GM10266 (cell line): ENCODE measurements at regions not wholly inside any gene's neighbourhood (a gene's known extent, or its start where the extent isn't known, plus 50 kb on each side); places are given as distances from the start of the nearest gene placed in this dataset.

Experiments used
- DNase-seq: peaks from one replicate; pipeline ENCODE4 v3.0.0; 2012; ENCODE audit errors: extremely low spot score
- TF ChIP-seq, protein P1 (sequence below): IDR thresholded peaks from 2 replicates; pipeline ENCODE4 v1.5.1; 2012; ENCODE audit warnings: mild to moderate bottlenecking, low read depth; ENCODE audit not compliant: control insufficient read depth, insufficient read depth; ENCODE audit errors: missing control alignments

DNA sequence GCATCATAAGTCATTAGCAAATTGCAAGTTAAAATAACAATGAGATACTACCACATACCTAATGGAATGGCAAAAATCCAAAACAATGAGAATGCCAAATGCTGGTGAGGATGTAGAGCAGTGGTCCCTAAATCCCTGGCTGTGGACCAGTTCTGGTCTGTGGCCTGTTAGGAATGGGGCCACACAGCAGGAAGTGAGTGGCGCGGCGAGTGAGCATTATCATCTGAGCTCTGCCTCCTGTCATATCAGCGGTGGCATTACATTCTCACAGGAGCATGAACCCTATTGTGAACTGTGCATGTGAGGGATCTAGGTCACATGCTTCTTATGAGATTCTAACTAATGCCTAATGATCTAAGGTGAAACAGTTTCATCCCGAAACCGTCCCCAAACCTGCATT is 1694.4 kb downstream of the EFNB2 start:
- TF ChIP-seq, protein P1, sequence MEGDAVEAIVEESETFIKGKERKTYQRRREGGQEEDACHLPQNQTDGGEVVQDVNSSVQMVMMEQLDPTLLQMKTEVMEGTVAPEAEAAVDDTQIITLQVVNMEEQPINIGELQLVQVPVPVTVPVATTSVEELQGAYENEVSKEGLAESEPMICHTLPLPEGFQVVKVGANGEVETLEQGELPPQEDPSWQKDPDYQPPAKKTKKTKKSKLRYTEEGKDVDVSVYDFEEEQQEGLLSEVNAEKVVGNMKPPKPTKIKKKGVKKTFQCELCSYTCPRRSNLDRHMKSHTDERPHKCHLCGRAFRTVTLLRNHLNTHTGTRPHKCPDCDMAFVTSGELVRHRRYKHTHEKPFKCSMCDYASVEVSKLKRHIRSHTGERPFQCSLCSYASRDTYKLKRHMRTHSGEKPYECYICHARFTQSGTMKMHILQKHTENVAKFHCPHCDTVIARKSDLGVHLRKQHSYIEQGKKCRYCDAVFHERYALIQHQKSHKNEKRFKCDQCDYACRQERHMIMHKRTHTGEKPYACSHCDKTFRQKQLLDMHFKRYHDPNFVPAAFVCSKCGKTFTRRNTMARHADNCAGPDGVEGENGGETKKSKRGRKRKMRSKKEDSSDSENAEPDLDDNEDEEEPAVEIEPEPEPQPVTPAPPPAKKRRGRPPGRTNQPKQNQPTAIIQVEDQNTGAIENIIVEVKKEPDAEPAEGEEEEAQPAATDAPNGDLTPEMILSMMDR: no peak
- no peak for DNase-seq

DNA sequence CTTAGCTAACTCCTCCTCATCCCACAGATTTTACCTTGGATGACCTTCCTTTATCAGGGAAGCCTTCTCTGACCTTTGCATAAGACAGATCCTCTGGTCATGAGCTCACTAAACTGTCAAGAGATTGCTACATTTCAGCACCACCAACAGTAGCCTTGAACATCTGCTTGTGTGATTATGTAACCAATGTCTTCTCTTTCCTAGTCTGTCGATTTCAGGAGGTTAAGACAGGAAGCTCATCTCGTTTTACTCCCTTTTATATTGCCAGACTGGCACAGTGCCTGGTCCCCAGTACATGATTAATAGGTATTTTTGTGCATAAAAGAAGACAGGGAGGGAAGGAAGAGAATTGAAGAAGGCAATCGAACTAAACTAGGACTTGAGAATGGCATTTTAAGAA is 1697.7 kb downstream of the EFNB2 start:
- no peak for DNase-seq
- TF ChIP-seq, protein P1: no peak

DNA sequence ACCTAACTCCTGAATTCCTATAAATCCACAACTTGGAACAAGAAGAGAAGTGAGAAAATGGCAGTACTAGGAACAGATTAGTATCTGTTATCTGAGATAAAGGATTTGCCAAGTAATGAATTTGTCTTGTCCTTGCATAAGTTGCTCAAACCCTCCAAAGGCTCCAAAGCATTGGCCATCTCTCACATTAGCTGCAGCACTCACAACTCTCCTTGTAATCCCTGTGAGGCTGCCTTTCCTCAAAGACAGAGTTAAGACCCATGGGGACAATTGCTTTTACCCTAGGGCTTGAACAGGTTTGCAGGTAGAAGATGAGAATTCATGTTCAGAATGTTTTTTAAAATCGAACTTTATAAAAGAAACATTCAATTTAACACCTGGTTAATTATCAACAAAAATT is 1702.2 kb downstream of the EFNB2 start:
- DNase-seq: no peak
- TF ChIP-seq, protein P1: no peak

DNA sequence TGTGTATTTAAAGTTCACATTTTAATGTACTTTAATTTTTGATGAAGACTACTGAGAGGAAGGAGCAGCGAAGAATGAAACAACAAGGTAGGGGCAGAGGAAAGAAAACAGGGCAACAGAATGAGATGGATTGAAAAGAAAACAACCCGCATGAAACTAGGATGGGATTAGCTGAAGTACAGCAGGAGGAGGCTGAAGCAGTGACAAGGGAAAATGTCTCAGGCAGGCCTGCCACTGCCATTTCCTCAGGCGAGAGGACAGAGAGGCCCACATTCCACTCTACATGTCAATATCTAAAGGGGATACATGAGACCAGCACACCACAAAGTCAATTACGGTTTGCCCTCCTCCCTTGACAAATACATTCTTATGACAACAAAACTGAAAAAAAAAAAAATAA is 1703.2 kb downstream of the EFNB2 start:
- TF ChIP-seq, protein P1: no peak
- DNase-seq: no peak

DNA sequence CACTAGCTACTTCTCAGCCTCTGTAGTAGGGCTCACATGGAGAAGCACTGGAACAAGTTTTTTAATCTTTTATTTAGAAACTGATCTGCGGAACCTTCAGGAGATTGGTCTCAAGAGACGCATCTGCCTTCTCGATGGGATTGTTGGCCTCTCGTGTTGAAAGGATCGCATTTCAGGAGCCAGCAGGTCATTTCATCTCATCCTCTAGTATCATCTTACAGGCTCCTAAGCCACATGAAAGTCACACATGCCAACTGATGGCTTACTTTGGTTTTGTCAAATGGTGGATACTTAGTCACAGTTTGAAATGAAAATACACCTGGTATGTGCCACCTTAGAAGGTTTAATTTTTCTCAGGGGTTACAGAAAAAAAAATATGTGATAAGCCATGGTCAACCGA is 1703.6 kb downstream of the EFNB2 start:
- TF ChIP-seq, protein P1: no peak
- DNase-seq: no peak

DNA sequence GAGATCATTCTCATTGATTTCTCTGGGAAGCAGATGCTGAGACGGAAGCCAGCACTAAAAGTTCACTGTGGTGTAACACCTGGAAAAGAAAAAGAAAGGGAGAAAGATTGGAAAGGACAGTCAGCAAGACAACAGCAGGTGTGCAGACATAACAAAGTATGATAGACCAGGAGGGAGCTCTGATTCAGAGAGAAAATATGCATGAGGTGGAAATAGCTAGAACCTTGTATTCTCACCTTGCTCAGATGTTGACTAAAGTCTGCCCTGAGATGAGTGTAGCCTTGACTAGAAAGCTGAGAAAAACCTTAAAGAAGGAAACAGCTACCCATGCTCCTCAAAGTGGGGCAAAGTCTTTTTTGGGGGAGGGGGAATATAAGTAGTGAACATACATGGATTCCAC is 1711.8 kb downstream of the EFNB2 start:
- TF ChIP-seq, protein P1: no peak
- DNase-seq: no peak

DNA sequence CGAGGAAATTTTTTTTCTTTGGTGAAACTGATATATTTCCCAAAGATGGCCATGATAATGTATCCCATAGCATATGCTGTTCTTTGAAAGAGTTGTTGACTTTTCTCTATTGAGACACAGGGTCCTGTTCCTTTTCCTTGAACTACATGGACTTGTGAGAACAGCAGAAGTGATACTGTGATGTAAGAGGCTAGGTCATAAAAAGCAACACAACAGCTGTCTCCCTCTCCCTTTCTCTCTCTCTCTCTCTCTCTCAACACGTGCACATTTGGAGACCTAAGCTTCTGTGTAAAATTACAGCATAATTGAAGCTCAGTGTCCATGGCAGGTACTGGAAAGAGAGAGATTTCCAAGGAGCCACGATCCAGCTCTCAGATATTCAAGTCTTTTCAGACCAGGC is 1712.4 kb downstream of the EFNB2 start:
- TF ChIP-seq, protein P1: no peak
- no peak for DNase-seq
